Stomach (tissue), 8 donors: ENCODE measurements at regions not wholly inside any gene's neighbourhood (a gene's known extent, or its start where the extent isn't known, plus 50 kb on each side); places are given as distances from the start of the nearest gene placed in this dataset.

ENCODE experiments used
- DNase-seq, 2 donors: peaks; one replicate each; pipeline versions ENCODE4 v3.0.0 to v3.0.0-alpha.2; 2013 to 2019
- H3K27ac ChIP-seq, 5 donors: fragments of 200-600 bp in 4 of 5; sonication (generic) in 4 of 5; one replicate each; pipeline ENCODE4 v1.5.1; 2013 to 2019; ENCODE audit warnings: mild to moderate bottlenecking in 1 of 5, moderate library complexity in 1 of 5
- H3K27me3 ChIP-seq, 3 donors: fragments of 200-600 bp; sonication (generic); one replicate each; pipeline ENCODE4 v1.5.1; 2017 to 2019; ENCODE audit warnings: mixed run types in 1 of 3
- H3K36me3 ChIP-seq, 4 donors: fragments of 200-600 bp; sonication (generic); 1 replicate in 3 of 4; 2 replicates in 1 of 4; pipeline ENCODE4 v1.5.1; 2016 to 2019
- H3K4me1 ChIP-seq, 4 donors: fragments of 200-600 bp; sonication (generic); one replicate each; pipeline ENCODE4 v1.5.1; 2016 to 2019
- H3K4me3 ChIP-seq, 4 donors: fragments of 200-600 bp; sonication (generic) in 3 of 4; one replicate each; pipeline ENCODE4 v1.5.1; 2016 to 2019; ENCODE audit warnings: mild to moderate bottlenecking in 1 of 4
- H3K9me3 ChIP-seq, 4 donors: fragments of 200-600 bp; sonication (generic); one replicate each; pipeline ENCODE4 v1.5.1; 2016 to 2019
- CTCF ChIP-seq, 7 experiments: fragments of 450-650 bp in 4 of 7; fragments of 200-600 bp in 3 of 7; sonication (generic) in 3 of 7; IDR thresholded peaks; one replicate each; pipeline ENCODE4 v1.5.1; 2016 to 2019; ENCODE audit warnings: antibody characterized with exemption in 7 of 7, control low read depth in 2 of 7, mild to moderate bottlenecking in 1 of 7
- EP300 ChIP-seq: sonication (generic); formaldehyde crosslinking; IDR thresholded peaks from one replicate; pipeline ENCODE4 v1.6.1; 2017; ENCODE audit warnings: antibody characterized with exemption
- POLR2A ChIP-seq, 4 donors: fragments of 450-650 bp; IDR thresholded peaks; one replicate each; pipeline ENCODE4 v1.6.1; 2016; ENCODE audit warnings: antibody characterized with exemption in 4 of 4, control low read depth in 2 of 4, mild to moderate bottlenecking in 1 of 4, moderate library complexity in 1 of 4
- POLR2AphosphoS5 ChIP-seq, 3 donors: sonication (generic); formaldehyde crosslinking; IDR thresholded peaks; one replicate each; pipeline ENCODE4 v1.6.1; 2016; ENCODE audit warnings: antibody characterized with exemption in 3 of 3
- WGBS, 5 donors: extraction: QIAGEN DNeasy Blood & Tissue Kit in 3 of 5; methylation state at CpG; one replicate each; pipeline versions ENCODE4 v1.1.5 to v1.1.7; 2013 to 2018; 5-methylcytosine and 5-hydroxymethylcytosine counted together
- intact Hi-C: fragments of 100-400 bp; cut with DNase I; formaldehyde crosslinking; loops from one replicate; pipeline ENCODE4 v1.15.1; 2023; ENCODE audit warnings: low total_unique reads
- donor health status: healthy with polysubstance abuse.
- donor health status: Bipolar disorder and iron deficiency.
- donor health status: healthy.

- Histone ChIP-seq H3K36me3 (no peaks in the 10 kb centered on the region), H3K4me1 (no peaks in the 10 kb centered on the region), H3K9me3 (no peaks in the 10 kb centered on the region), H3K27me3 (no peaks in the 10 kb centered on the region), H3K27ac (no peak overlapping the region), H3K4me3 (no peak overlapping the region)
- 67 to 74% (median 72%) methylated on average over 3 of the region's 3 CpGs for WGBS, 5 donors
- no peak for TF ChIP-seq POLR2A (IDR thresholded peaks at IDR 0.05)
- no peak for TF ChIP-seq CTCF (IDR thresholded peaks at IDR 0.05)
- TF ChIP-seq EP300 = no peak
- no peak for TF ChIP-seq POLR2AphosphoS5 (IDR thresholded peaks at IDR 0.05)
- no peak for DNase-seq
- intact Hi-C loops = no loop called here
Observed at GRCh38 chr4:58871509-58871908, 1761.3 kb upstream of the IGFBP7 start.

GRCh38 chr4:58849026-58849425, 1738.8 kb upstream of the IGFBP7 start:
- TF ChIP-seq POLR2A (IDR thresholded peaks at IDR 0.05) (no peak), CTCF (IDR thresholded peaks at IDR 0.05) (no peak), EP300 (no peak), POLR2AphosphoS5 (IDR thresholded peaks at IDR 0.05) (no peak)

GRCh38 chr4:58843455-58843854, 1733.3 kb upstream of the IGFBP7 start:
- intact Hi-C loops = no loop called here
- H3K9me3 ChIP-seq = peaks cover 0 to 9% (median 4%) of the 10 kb centered on the region in 4 donors
- no peaks in the 10 kb centered on the region for H3K4me1 ChIP-seq

More at GRCh38 chr4:58849026-58849425, 1738.8 kb upstream of the IGFBP7 start:
- Histone ChIP-seq H3K27ac (no peak overlapping the region), H3K4me3 (no peak overlapping the region), H3K9me3 (no peaks in the 10 kb centered on the region), H3K36me3 (no peaks in the 10 kb centered on the region), H3K4me1 (no peaks in the 10 kb centered on the region), H3K27me3 (no peaks in the 10 kb centered on the region)
- DNase-seq = no peak
- 92 to 98% (median 95%) methylated on average over 1 of the region's 1 CpG for WGBS, 5 donors
- intact Hi-C loops = no loop called here

GRCh38 chr4:58833126-58833525, 1722.9 kb upstream of the IGFBP7 start:
- 57 to 76% (median 69%) methylated on average over 1 of the region's 1 CpG for WGBS, 5 donors
- intact Hi-C loops = no loop called here
- no peak overlapping the region for H3K4me3 ChIP-seq
- no peak for DNase-seq
- no peak for TF ChIP-seq CTCF (IDR thresholded peaks at IDR 0.05)
- no peak for TF ChIP-seq POLR2A (IDR thresholded peaks at IDR 0.05)
- TF ChIP-seq EP300 = no peak
- TF ChIP-seq POLR2AphosphoS5 (IDR thresholded peaks at IDR 0.05) = no peak
- H3K4me1 ChIP-seq = no peaks in the 10 kb centered on the region
- H3K9me3 ChIP-seq = no peaks in the 10 kb centered on the region
- no peaks in the 10 kb centered on the region for H3K36me3 ChIP-seq
- H3K27ac ChIP-seq = no peak overlapping the region
- no peaks in the 10 kb centered on the region for H3K27me3 ChIP-seq

More at GRCh38 chr4:58843455-58843854, 1733.3 kb upstream of the IGFBP7 start:
- no peak for TF ChIP-seq EP300
- TF ChIP-seq POLR2AphosphoS5 (IDR thresholded peaks at IDR 0.05) = no peak
- TF ChIP-seq POLR2A (IDR thresholded peaks at IDR 0.05) = no peak
- TF ChIP-seq CTCF (IDR thresholded peaks at IDR 0.05) = no peak
- no peak for DNase-seq
- Histone ChIP-seq H3K36me3 (no peaks in the 10 kb centered on the region), H3K4me3 (no peak overlapping the region), H3K27me3 (no peaks in the 10 kb centered on the region), H3K27ac (no peak overlapping the region)
